ENCODE measurements at regions not wholly inside any gene's neighbourhood (a gene's known extent, or its start where the extent isn't known, plus 50 kb on each side); places are given as distances from the start of the nearest gene placed in this dataset.
"Not testable (repeated sequence)": the region's sequence is repeated elsewhere in the genome, so short reads cannot be mapped to it uniquely, and the experiment has no call there.

GRCh38 chr3:30299674-30300385, 306.6 kb upstream of the TGFBR2 start:
- DNase-seq (ENCODE audit: low spot score) = no peak

DNA sequence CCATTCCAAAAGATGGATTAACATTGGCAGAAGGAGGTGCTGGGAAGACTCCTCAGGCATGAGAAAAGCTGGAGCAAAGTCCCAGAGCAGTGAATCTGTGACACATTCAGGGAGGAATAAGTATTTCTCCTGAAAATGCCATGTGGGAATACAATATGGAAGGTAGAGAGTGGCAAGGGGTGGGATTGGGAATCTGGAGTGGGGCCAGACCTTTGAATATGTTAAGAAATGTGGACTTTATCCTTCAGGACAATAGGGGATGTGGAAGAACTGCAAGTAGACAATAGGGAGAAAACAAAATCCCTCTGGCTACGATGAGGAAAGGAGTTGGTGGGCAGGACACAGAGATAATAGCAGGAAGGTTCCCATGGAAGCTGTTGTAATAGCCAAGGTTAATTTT, 305.6 kb upstream of the TGFBR2 start:
- DNase-seq (ENCODE audit: low spot score) = no peak

DNA sequence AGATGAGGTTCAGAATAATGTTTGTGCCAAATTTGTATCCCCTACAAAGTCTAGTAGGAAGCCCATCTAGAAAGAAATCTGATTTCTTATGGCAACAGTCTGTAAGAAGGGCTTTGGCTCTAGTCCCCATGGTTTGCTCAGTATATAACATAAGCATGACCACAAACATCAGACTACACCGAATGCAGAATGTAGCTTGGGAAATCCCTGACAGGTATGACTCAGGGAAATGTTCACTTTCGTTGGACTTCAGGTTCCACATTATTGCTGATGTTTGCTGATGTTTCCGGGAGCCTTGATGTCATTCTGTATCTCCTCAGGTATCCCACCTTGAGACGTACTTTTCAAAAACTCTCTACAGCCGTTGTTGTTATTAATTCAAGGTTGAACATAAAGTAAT, 304.4 kb upstream of the TGFBR2 start:
- no peak for DNase-seq (ENCODE audit: low spot score)

DNA sequence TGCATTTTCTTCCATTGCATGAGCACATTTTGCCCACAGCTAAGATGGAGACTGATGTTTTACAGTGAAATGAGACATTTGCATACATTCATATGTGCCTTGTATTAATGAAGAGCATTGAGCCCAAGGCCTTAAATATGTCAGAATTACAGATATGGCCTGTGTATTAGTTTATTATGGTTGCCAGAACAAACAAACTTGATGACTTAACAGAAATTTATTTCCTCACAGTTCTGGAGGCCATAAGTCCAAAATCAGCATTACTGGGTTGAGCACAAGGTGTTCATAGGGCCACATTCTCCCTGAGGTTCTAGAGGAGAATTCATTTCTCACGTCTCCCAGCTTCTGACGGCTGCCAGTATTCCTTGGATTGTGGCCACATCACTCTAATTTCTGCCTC, 302.6 kb upstream of the TGFBR2 start:
- DNase-seq (ENCODE audit: low spot score) = no peak

GRCh38 chr3:30305021-30305420, 301.4 kb upstream of the TGFBR2 start:
- DNase-seq (ENCODE audit: low spot score) = no peak

GRCh38 chr3:30306896-30307295, 299.5 kb upstream of the TGFBR2 start:
- DNase-seq (ENCODE audit: low spot score) = no peak

DNA sequence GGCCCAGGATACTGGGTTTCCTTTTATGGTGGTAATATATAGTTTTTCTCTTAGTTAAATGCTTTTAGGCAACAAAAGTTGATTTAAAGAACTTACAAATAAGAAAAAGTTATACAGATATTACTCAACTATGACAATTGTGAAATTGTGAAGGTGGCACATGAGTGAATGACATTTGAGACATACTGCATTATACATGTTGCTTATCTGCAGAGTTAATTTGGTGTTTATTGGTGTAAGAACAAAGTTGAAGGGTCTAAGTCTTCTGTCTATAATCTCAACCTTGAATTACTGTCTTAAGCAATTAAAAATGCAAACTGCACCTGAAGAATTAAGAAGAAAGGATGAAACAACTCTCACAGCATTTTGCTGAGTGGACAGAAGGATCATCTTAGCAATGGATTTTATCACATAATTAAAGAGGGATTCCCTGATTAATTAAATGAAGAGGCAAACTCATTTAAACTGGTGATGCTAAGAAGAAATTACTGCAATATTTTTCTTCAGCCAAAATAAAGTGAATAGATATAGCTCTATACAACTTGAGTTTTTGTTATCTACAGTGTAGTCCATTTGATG, 298.9 kb upstream of the TGFBR2 start:
- no peak for DNase-seq (ENCODE audit: low spot score)

- DNase-seq (ENCODE audit: low spot score) = no peak
Observed at GRCh38 chr3:30308131-30308530, 298.3 kb upstream of the TGFBR2 start.

- DNase-seq (ENCODE audit: low spot score) = no peak
Observed at GRCh38 chr3:30309961-30310954, 296.1 kb upstream of the TGFBR2 start.

- no peak for DNase-seq (ENCODE audit: low spot score)
Observed at GRCh38 chr3:30311781-30312180, 294.6 kb upstream of the TGFBR2 start.

- DNase-seq (ENCODE audit: low spot score) = no peak
Observed at GRCh38 chr3:30313840-30314239, 292.6 kb upstream of the TGFBR2 start.

- DNase-seq (ENCODE audit: low spot score) = no peak
Observed at GRCh38 chr3:30314757-30315325, 291.6 kb upstream of the TGFBR2 start.

DNA sequence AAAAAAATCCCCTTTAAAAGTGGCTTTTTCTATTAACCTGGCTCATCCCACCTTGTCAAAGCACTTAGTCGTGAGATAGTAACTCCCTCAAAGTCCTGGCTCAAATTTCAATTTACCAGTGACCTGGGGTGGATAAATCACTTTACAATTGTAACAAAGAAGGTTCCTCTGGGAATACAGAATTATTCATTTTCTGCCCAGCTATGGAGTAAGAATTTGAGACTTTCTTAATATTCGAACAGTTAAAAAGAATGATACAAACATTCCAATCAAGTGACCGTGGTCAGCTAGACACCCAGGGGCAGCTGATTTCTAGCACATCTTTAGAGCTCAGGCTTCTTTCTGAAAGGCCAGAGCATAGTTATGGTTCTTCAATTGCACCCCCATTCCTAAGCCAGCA, 291.0 kb upstream of the TGFBR2 start:
- no peak for DNase-seq (ENCODE audit: low spot score)

- no peak for DNase-seq (ENCODE audit: low spot score)
Observed at GRCh38 chr3:30317561-30317960, 288.8 kb upstream of the TGFBR2 start.

DNA sequence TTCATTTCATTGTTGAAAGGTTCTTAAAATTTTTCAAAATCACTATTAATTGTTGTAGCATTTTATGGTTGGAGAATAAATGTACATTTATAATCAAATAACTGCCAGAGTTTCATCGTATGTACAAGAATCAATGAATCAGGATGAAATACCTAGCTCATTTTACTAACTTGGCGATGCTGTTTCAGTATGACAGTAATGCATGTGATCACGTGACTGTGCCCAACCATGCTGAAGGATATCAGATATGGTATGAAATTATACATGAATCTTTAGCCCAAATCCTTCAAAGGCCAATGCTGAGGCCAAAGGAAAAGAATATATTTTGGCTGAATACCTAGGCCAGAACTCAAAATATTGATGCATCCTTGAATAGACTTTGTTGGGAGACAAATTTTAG, 288.3 kb upstream of the TGFBR2 start:
- DNase-seq (ENCODE audit: low spot score) = no peak

DNA sequence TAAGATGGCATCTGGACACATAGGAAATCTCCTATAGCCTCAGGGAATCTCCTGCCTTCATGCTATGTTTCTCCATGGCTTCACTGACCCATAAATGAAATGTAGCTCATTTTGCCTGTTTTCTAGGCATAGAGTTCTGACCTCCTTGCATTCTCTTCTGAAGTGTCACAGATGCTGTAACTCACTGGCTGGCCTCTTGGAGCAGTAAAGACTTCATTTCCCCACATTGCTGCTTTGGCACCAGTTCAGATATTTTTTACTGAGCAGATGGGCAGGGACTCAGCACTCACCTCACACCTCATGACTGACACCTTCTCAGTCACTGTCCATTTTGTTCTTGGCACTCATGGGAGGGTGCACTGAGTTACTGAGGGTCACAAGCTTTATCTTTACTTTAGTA, 286.7 kb upstream of the TGFBR2 start:
- no peak for DNase-seq (ENCODE audit: low spot score)

GRCh38 chr3:30320392-30320791, 286.0 kb upstream of the TGFBR2 start:
- no peak for DNase-seq (ENCODE audit: low spot score)

GRCh38 chr3:30321065-30321464, 285.3 kb upstream of the TGFBR2 start:
- DNase-seq (ENCODE audit: low spot score) = no peak

DNA sequence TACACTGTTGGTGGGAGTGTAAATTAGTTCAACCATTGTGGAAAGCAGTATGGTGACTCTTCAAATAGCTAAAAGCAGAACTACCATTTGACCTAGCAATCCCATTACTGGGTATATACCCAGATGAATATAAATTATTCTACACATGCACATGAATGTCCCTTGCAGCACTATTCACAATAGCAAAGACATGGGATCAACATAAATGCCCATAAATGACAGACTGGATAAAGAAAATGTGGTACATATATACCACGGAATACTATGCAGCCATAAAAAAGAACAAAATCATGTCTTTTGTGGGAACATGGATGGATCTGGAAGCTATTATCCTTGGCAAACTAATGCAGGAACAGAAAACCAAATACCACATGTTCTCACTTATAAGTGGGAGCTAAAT, 282.8 kb upstream of the TGFBR2 start:
- DNase-seq (ENCODE audit: low spot score) = not testable (repeated sequence)

- DNase-seq (ENCODE audit: low spot score) = no peak
Observed at GRCh38 chr3:30324587-30324986, 281.8 kb upstream of the TGFBR2 start.

GRCh38 chr3:30327976-30328375, 278.4 kb upstream of the TGFBR2 start:
- not testable (repeated sequence) for DNase-seq (ENCODE audit: low spot score)

- not testable (repeated sequence) for DNase-seq (ENCODE audit: low spot score)
Observed at GRCh38 chr3:30328935-30329334, 277.5 kb upstream of the TGFBR2 start.

Data from globus pallidus (tissue), 1 donor.